ENCODE measurements at regions not wholly inside any gene's neighbourhood (a gene's known extent, or its start where the extent isn't known, plus 50 kb on each side); places are given as distances from the start of the nearest gene placed in this dataset.
A peak's percentile ranks its signal among the peaks of the same experiment; 100 is the strongest.

GRCh38 chr1:201703621-201704438 is 125.1 kb upstream of the IPO9 start:
- CTCF ChIA-PET = interaction anchor here (0.6 to 8.6 kb wide), 31 partner anchors 10 to 268 kb away, joined by 3 to 148 read pairs (median 3); no protein-coding TSS in a partner anchor
- no peak overlapping the region for H3K4me3 ChIP-seq (ENCODE audit: low read depth, low read length)
- TF ChIP-seq, protein P1, sequence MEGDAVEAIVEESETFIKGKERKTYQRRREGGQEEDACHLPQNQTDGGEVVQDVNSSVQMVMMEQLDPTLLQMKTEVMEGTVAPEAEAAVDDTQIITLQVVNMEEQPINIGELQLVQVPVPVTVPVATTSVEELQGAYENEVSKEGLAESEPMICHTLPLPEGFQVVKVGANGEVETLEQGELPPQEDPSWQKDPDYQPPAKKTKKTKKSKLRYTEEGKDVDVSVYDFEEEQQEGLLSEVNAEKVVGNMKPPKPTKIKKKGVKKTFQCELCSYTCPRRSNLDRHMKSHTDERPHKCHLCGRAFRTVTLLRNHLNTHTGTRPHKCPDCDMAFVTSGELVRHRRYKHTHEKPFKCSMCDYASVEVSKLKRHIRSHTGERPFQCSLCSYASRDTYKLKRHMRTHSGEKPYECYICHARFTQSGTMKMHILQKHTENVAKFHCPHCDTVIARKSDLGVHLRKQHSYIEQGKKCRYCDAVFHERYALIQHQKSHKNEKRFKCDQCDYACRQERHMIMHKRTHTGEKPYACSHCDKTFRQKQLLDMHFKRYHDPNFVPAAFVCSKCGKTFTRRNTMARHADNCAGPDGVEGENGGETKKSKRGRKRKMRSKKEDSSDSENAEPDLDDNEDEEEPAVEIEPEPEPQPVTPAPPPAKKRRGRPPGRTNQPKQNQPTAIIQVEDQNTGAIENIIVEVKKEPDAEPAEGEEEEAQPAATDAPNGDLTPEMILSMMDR (IDR thresholded peaks at IDR 0.05; ENCODE audit: low read depth, low read length) = peak; percentile 93

DNA sequence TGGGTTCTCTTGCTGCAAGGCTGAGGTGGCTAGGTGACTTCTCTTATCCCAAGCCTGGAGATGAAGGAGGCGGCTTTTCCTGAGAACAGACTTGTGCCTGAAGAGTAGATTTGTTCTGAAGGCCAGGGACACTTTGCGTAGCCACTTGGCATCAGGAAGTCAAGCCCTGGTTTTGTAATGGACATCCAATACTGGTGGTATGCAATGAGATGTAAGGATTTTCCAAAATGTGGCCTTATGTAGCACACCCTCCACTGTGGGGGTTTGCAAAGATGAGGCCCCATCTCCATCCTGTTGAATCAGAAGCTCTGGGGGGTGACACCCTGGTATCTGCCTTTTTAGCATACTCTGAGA is 124.5 kb upstream of the IPO9 start:
- Histone ChIP-seq H3K9me3 (ENCODE audit: control insufficient read depth, insufficient read depth, low read length) (no peaks in the 10 kb centered on the region), H3K27ac (ENCODE audit: low read depth, low read length) (no peak overlapping the region), H3K27me3 (ENCODE audit: control insufficient read depth, insufficient read depth, low read length) (no peaks in the 10 kb centered on the region), H3K4me3 (ENCODE audit: low read depth, low read length) (no peak overlapping the region)
- ChIA-PET CTCF (interaction anchor here (0.6 to 8.6 kb wide), 33 partner anchors 9 to 269 kb away, joined by 3 to 148 read pairs (median 4); no protein-coding TSS in a partner anchor), POLR2A (interaction anchor here (1.8 kb wide), 1 partner anchor 55 kb away, joined by 4 read pairs; no protein-coding TSS in a partner anchor)
- TF ChIP-seq, protein P1 (IDR thresholded peaks at IDR 0.05; ENCODE audit: low read depth, low read length) = no peak
- no peak for DNase-seq (ENCODE audit: low read depth, low spot score)

More at GRCh38 chr1:201703621-201704438, 125.1 kb upstream of the IPO9 start:
- Histone ChIP-seq H3K9me3 (ENCODE audit: control insufficient read depth, insufficient read depth, low read length) (no peaks in the 10 kb centered on the region), H3K27ac (ENCODE audit: low read depth, low read length) (peak overlapping the region; percentile 52), H3K27me3 (ENCODE audit: control insufficient read depth, insufficient read depth, low read length) (no peaks in the 10 kb centered on the region)
- POLR2A ChIA-PET = interaction anchor here (1.8 kb wide), 1 partner anchor 54 kb away, joined by 4 read pairs; no protein-coding TSS in a partner anchor
- no peak for DNase-seq (ENCODE audit: low read depth, low spot score)

DNA sequence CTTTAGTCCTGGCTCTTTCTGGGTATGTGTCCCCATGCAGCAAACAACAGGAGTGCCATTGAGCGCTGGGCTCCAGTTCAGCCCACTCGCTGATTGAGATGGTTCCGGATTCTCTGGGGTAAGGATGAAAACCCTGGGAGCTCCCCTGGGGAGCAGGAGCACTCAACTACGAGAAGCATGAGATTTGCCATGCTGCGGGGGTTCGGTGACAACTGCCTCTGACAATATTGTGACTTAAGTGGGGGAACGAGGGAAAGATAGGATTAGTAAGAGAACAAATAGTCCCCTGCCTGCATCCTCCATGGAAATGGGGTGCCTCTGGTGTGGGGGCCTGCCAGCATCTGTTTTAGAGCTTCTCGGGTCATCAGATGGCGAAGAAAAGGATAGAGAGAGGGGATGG is 123.6 kb upstream of the IPO9 start:
- POLR2A ChIA-PET = interaction anchor here (0.5 kb wide), 1 partner anchor 409 kb away, joined by 3 read pairs; no protein-coding TSS in a partner anchor

DNA sequence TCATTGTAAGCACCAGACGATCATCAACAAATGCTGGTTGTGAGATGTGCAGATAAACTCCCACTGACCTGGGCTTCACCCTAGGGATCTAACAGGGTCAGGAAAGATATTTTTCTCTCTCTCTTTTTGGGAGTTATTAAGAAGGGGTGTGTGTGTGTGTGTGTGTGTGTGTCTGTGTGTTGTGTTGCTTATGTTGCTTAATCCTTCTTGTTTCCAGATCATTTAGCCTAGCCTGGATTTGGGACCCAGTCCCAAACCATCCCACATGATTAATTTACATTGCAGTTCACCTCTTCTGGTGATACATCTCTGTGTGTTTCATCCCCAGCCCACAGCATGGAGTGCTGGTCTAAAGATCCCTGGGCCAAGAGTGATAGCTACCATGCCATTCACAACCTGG is 122.8 kb upstream of the IPO9 start:
- CTCF ChIA-PET = interaction anchor here (4.2 to 10.4 kb wide), 3 partner anchors 88 to 147 kb away, joined by 37 to 232 read pairs (median 148); no protein-coding TSS in a partner anchor
- POLR2A ChIA-PET = no interaction called here
- TF ChIP-seq, protein P1 (IDR thresholded peaks at IDR 0.05; ENCODE audit: low read depth, low read length) = no peak
- H3K9me3 ChIP-seq (ENCODE audit: control insufficient read depth, insufficient read depth, low read length) = no peaks in the 10 kb centered on the region
- DNase-seq (ENCODE audit: low read depth, low spot score) = no peak
- H3K4me3 ChIP-seq (ENCODE audit: low read depth, low read length) = no peak overlapping the region
- H3K27ac ChIP-seq (ENCODE audit: low read depth, low read length) = no peak overlapping the region
- no peaks in the 10 kb centered on the region for H3K27me3 ChIP-seq (ENCODE audit: control insufficient read depth, insufficient read depth, low read length)

More for the DNA sequence above, 123.6 kb upstream of the IPO9 start:
- H3K9me3 ChIP-seq (ENCODE audit: control insufficient read depth, insufficient read depth, low read length) = no peaks in the 10 kb centered on the region
- DNase-seq (ENCODE audit: low read depth, low spot score) = no peak
- TF ChIP-seq, protein P1 (IDR thresholded peaks at IDR 0.05; ENCODE audit: low read depth, low read length) = no peak
- H3K4me3 ChIP-seq (ENCODE audit: low read depth, low read length) = no peak overlapping the region
- no peaks in the 10 kb centered on the region for H3K27me3 ChIP-seq (ENCODE audit: control insufficient read depth, insufficient read depth, low read length)
- CTCF ChIA-PET = interaction anchor here (0.8 to 8.6 kb wide), 7 partner anchors 32 to 175 kb away, joined by 3 to 148 read pairs (median 4); no protein-coding TSS in a partner anchor
- H3K27ac ChIP-seq (ENCODE audit: low read depth, low read length) = no peak overlapping the region

DNA sequence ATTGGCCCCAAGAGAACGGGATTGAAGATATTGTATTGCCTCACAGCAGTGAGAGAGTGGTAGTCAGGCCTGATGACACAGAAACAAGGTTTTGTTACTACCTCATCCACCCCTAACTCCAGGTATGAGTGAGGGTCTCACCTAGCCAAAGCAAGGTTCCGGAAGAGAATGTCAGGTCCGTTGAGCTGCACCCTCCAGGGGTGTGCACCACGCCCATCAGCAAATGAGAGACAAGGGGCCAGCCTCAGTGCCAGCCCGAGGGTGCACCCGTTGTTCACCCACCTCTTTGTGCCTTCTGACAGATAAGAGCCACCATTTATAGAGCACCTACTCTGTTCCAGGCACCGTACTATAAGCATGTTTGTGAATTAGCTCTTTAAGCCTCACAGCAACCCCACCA is 121.9 kb upstream of the IPO9 start:
- DNase-seq (ENCODE audit: low read depth, low spot score) = no peak
- POLR2A ChIA-PET = no interaction called here
- TF ChIP-seq, protein P1 (IDR thresholded peaks at IDR 0.05; ENCODE audit: low read depth, low read length) = no peak
- CTCF ChIA-PET = interaction anchor here (1.2 to 10.4 kb wide), 4 partner anchors 10 to 147 kb away, joined by 3 to 232 read pairs (median 103); no protein-coding TSS in a partner anchor
- H3K27ac ChIP-seq (ENCODE audit: low read depth, low read length) = no peak overlapping the region
- H3K27me3 ChIP-seq (ENCODE audit: control insufficient read depth, insufficient read depth, low read length) = no peaks in the 10 kb centered on the region
- no peaks in the 10 kb centered on the region for H3K9me3 ChIP-seq (ENCODE audit: control insufficient read depth, insufficient read depth, low read length)
- no peak overlapping the region for H3K4me3 ChIP-seq (ENCODE audit: low read depth, low read length)
